Lower lobe of right lung (tissue), 2 donors: ENCODE measurements at regions not wholly inside any gene's neighbourhood (a gene's known extent, or its start where the extent isn't known, plus 50 kb on each side); places are given as distances from the start of the nearest gene placed in this dataset.

Source experiments
- ATAC-seq, 2 donors: fragments of 200-7000 bp; cut with Tn5 transposase; one replicate each; pipeline ENCODE4 v1.9.1; 2020 to 2022; ENCODE audit warnings: mild to moderate bottlenecking in 2 of 2, moderate library complexity in 2 of 2
- DNase-seq: peaks from one replicate; pipeline ENCODE4 v3.0.0-alpha.2; 2020
- H3K27ac ChIP-seq: fragments of 200-600 bp; one replicate; pipeline ENCODE4 v1.8.0; 2022
- H3K27me3 ChIP-seq: fragments of 200-600 bp; one replicate; pipeline ENCODE4 v1.8.0; 2022; ENCODE audit warnings: low read depth
- H3K36me3 ChIP-seq: fragments of 200-600 bp; one replicate; pipeline ENCODE4 v1.8.0; 2022; ENCODE audit warnings: mild to moderate bottlenecking
- H3K4me1 ChIP-seq: fragments of 200-600 bp; one replicate; pipeline ENCODE4 v1.8.0; 2022
- H3K4me3 ChIP-seq: fragments of 200-600 bp; one replicate; pipeline ENCODE4 v1.8.0; 2022; ENCODE audit warnings: mild to moderate bottlenecking
- H3K9me3 ChIP-seq: fragments of 200-600 bp; one replicate; pipeline ENCODE4 v1.8.0; 2022
- CTCF ChIP-seq: fragments of 200-600 bp; IDR thresholded peaks from one replicate; pipeline ENCODE4 v1.8.0; 2022; ENCODE audit warnings: antibody characterized with exemption, mild to moderate bottlenecking
- intact Hi-C: fragments of 100-400 bp; cut with DNase I; formaldehyde crosslinking; loops from one replicate; pipeline ENCODE4 v1.11.0; 2022
- donor health status: DM: no; HTN: yes; CAD: no; lungs with severe emphysema.

GRCh38 chr4:104393655-104394324 lies 100.9 kb downstream of the CXXC4 start:
- Histone ChIP-seq H3K27ac (no peak overlapping the region), H3K4me1 (no peaks in the 10 kb centered on the region), H3K4me3 (no peak overlapping the region), H3K36me3 (no peaks in the 10 kb centered on the region), H3K27me3 (no peaks in the 10 kb centered on the region), H3K9me3 (no peaks in the 10 kb centered on the region)
- ATAC-seq = no peak
- no peak for DNase-seq
- no peak for TF ChIP-seq CTCF
- intact Hi-C loops = no loop called here

- no peak for ATAC-seq
- Histone ChIP-seq H3K27me3 (no peaks in the 10 kb centered on the region), H3K36me3 (no peaks in the 10 kb centered on the region), H3K4me3 (no peak overlapping the region), H3K4me1 (no peaks in the 10 kb centered on the region), H3K9me3 (no peaks in the 10 kb centered on the region), H3K27ac (no peak overlapping the region)
- TF ChIP-seq CTCF = no peak
- intact Hi-C loops = no loop called here
- DNase-seq = no peak
Observed at GRCh38 chr4:104385713-104386112, 109.0 kb downstream of the CXXC4 start.

GRCh38 chr4:104382961-104383360 lies 111.7 kb downstream of the CXXC4 start:
- no peaks in the 10 kb centered on the region for H3K4me1 ChIP-seq
- H3K36me3 ChIP-seq = no peaks in the 10 kb centered on the region
- no peaks in the 10 kb centered on the region for H3K9me3 ChIP-seq
- no peak overlapping the region for H3K27ac ChIP-seq
- ATAC-seq = no peak
- intact Hi-C loops = no loop called here
- no peak for DNase-seq
- no peak for TF ChIP-seq CTCF
- H3K27me3 ChIP-seq = no peaks in the 10 kb centered on the region
- no peak overlapping the region for H3K4me3 ChIP-seq

GRCh38 chr4:104381729-104382128 lies 113.0 kb downstream of the CXXC4 start:
- no peak for DNase-seq
- intact Hi-C loops = no loop called here
- Histone ChIP-seq H3K27ac (no peak overlapping the region), H3K4me1 (no peaks in the 10 kb centered on the region), H3K27me3 (no peaks in the 10 kb centered on the region), H3K36me3 (no peaks in the 10 kb centered on the region), H3K4me3 (no peak overlapping the region), H3K9me3 (no peaks in the 10 kb centered on the region)
- ATAC-seq = no peak
- TF ChIP-seq CTCF = no peak

- Histone ChIP-seq H3K9me3 (no peaks in the 10 kb centered on the region), H3K36me3 (no peaks in the 10 kb centered on the region), H3K4me3 (no peak overlapping the region), H3K4me1 (no peaks in the 10 kb centered on the region), H3K27ac (no peak overlapping the region), H3K27me3 (no peaks in the 10 kb centered on the region)
- TF ChIP-seq CTCF = no peak
- ATAC-seq = no peak
- no peak for DNase-seq
- intact Hi-C loops = no loop called here
Observed at GRCh38 chr4:104365618-104366017, 129.1 kb downstream of the CXXC4 start.

GRCh38 chr4:104353481-104353880 lies 141.2 kb downstream of the CXXC4 start:
- Histone ChIP-seq H3K9me3 (peaks cover 21% of the 10 kb centered on the region), H3K4me3 (no peak overlapping the region), H3K4me1 (no peaks in the 10 kb centered on the region), H3K27me3 (no peaks in the 10 kb centered on the region), H3K27ac (no peak overlapping the region), H3K36me3 (no peaks in the 10 kb centered on the region)
- DNase-seq (no peak), ATAC-seq (no peak)
- no peak for TF ChIP-seq CTCF
- intact Hi-C loops = no loop called here
